ENCODE measurements at regions not wholly inside any gene's neighbourhood (a gene's known extent, or its start where the extent isn't known, plus 50 kb on each side); places are given as distances from the start of the nearest gene placed in this dataset.
A peak's percentile ranks its signal among the peaks of the same experiment; 100 is the strongest.

DNA sequence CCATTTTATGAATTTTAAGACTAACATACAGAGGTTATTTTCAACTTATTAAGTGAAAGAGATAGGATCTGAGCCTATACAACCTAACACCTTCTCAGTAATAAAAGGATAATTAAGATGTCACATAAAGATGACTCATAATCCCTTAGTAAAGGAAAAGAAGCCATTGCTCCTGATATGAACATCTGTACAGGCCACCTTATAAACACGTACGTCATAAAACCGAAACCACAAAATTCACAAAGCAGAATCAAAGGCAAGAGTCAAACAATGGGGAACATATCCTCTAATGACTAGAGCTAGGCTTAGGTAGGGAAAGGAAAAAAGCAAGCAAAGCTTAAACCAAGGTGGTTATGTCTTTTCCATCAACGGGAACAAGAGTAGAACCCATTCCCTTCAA, 103.5 kb downstream of the KCNA4 start:
- WGBS, 2 donors, result 86 to 87% methylated on average over 4 of the region's 4 CpGs
- ATAC-seq (no peak), DNase-seq (no peak)
- no peaks in the 10 kb centered on the region for H3K36me3 ChIP-seq
- TF ChIP-seq, protein P1, sequence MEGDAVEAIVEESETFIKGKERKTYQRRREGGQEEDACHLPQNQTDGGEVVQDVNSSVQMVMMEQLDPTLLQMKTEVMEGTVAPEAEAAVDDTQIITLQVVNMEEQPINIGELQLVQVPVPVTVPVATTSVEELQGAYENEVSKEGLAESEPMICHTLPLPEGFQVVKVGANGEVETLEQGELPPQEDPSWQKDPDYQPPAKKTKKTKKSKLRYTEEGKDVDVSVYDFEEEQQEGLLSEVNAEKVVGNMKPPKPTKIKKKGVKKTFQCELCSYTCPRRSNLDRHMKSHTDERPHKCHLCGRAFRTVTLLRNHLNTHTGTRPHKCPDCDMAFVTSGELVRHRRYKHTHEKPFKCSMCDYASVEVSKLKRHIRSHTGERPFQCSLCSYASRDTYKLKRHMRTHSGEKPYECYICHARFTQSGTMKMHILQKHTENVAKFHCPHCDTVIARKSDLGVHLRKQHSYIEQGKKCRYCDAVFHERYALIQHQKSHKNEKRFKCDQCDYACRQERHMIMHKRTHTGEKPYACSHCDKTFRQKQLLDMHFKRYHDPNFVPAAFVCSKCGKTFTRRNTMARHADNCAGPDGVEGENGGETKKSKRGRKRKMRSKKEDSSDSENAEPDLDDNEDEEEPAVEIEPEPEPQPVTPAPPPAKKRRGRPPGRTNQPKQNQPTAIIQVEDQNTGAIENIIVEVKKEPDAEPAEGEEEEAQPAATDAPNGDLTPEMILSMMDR (IDR thresholded peaks at IDR 0.05), result no peak
- peaks cover 0 to 10% (median 0%) of the 10 kb centered on the region in 11 donors for H3K9me3 ChIP-seq
- intact Hi-C loops (cut with DNase I), result no loop called here
- no peak overlapping the region for H3K27ac ChIP-seq
- no peak overlapping the region for H3K4me3 ChIP-seq
- peaks cover 0 to 9% (median 0%) of the 10 kb centered on the region in 9 donors for H3K4me1 ChIP-seq
- no peaks in the 10 kb centered on the region for H3K27me3 ChIP-seq

- TF ChIP-seq, protein P1 (IDR thresholded peaks at IDR 0.05), result no peak
Measured at GRCh38 chr11:29900382-29900781, 116.4 kb downstream of the KCNA4 start.

GRCh38 chr11:29879560-29879959, 137.3 kb downstream of the KCNA4 start:
- Histone ChIP-seq H3K9me3 (peaks cover 0 to 18% (median 4%) of the 10 kb centered on the region in 11 donors), H3K27me3 (no peaks in the 10 kb centered on the region), H3K4me3 (peak overlapping the region in 1 of 10 donors; percentile 8), H3K4me1 (no peaks in the 10 kb centered on the region), H3K27ac (no peak overlapping the region), H3K36me3 (no peaks in the 10 kb centered on the region)
- DNase-seq, result peak in 1 of 2 donors; percentile 6
- WGBS, 2 donors, result 37 to 41% methylated on average over 6 of the region's 6 CpGs
- intact Hi-C loops (cut with DNase I), result no loop called here
- ATAC-seq, result peak in 3 of 8 donors; percentile 53 to 69 (median 61)
- TF ChIP-seq, protein P1 (IDR thresholded peaks at IDR 0.05), result no peak

More at GRCh38 chr11:29900382-29900781, 116.4 kb downstream of the KCNA4 start:
- H3K4me3 ChIP-seq, result no peak overlapping the region
- DNase-seq, result no peak
- no peak for ATAC-seq
- no peaks in the 10 kb centered on the region for H3K4me1 ChIP-seq
- no peaks in the 10 kb centered on the region for H3K27me3 ChIP-seq
- intact Hi-C loops (cut with DNase I), result loop anchor here in 1 of 10 donors (2.0 kb wide), 1 partner anchor 28 kb away; no protein-coding TSS in a partner anchor
- no peak overlapping the region for H3K27ac ChIP-seq
- H3K36me3 ChIP-seq, result no peaks in the 10 kb centered on the region
- peaks cover 0 to 15% (median 0%) of the 10 kb centered on the region in 11 donors for H3K9me3 ChIP-seq

GRCh38 chr11:29876192-29876591, 140.6 kb downstream of the KCNA4 start:
- intact Hi-C loops (cut with DNase I), result no loop called here
- 42 to 74% methylated on average over 1 of the region's 1 CpG for WGBS, 2 donors
- ATAC-seq (no peak), DNase-seq (no peak)
- H3K36me3 ChIP-seq, result no peaks in the 10 kb centered on the region
- TF ChIP-seq, protein P1 (IDR thresholded peaks at IDR 0.05), result no peak
- no peak overlapping the region for H3K27ac ChIP-seq
- H3K27me3 ChIP-seq, result no peaks in the 10 kb centered on the region
- no peaks in the 10 kb centered on the region for H3K4me1 ChIP-seq
- H3K9me3 ChIP-seq, result peaks cover 0 to 11% (median 0%) of the 10 kb centered on the region in 11 donors
- H3K4me3 ChIP-seq, result no peak overlapping the region
